K562 (cell line): ENCODE measurements at regions not wholly inside any gene's neighbourhood (a gene's known extent, or its start where the extent isn't known, plus 50 kb on each side); places are given as distances from the start of the nearest gene placed in this dataset.
A peak's percentile ranks its signal among the peaks of the same experiment; 100 is the strongest.

ENCODE experiments used
- CREM ChIP-seq: IDR thresholded peaks from 2 replicates; pipeline ENCODE4 v1.6.1; 2014; ENCODE audit warnings: antibody characterized with exemption, low read depth
- IFI16 ChIP-seq: fragments of 250-450 bp; sonication (Bioruptor Pico); IDR thresholded peaks from 2 replicates; pipeline ENCODE4 v2.1.2; 2022; ENCODE audit warnings: mild to moderate bottlenecking, inconsistent platforms
- PTBP1 ChIP-seq: fragments of 200-400 bp; formaldehyde crosslinking; IDR thresholded peaks from 2 replicates; pipeline ENCODE4 v1.6.1; 2017; ENCODE audit warnings: low read depth, low read length
- SMAD1 ChIP-seq: fragments of 150-350 bp; IDR thresholded peaks from 2 replicates; pipeline ENCODE4 v1.6.1; 2014; ENCODE audit warnings: low read length, low read depth; ENCODE audit not compliant: partially characterized antibody
- TEAD4 ChIP-seq, 2 experiments: sonication (generic) in 1 of 2; formaldehyde crosslinking in 1 of 2; IDR thresholded peaks; 2 replicates each; pipeline versions ENCODE4 v1.6.1 to v1.8.0; 2012 to 2022; ENCODE audit warnings: borderline replicate concordance in 1 of 2, inconsistent platforms in 1 of 2, low read length in 1 of 2, mild to moderate bottlenecking in 1 of 2, missing genetic modification reagents in 1 of 2
- ZBTB26 ChIP-seq: fragments of 450-650 bp; formaldehyde crosslinking; IDR thresholded peaks from 2 replicates; pipeline ENCODE4 v1.4.0; 2022; ENCODE audit warnings: missing genetic modification characterization
- TF ChIP-seq, protein P1 (sequence below): sonication (generic); formaldehyde crosslinking; IDR thresholded peaks from 2 replicates; pipeline ENCODE4 v1.8.0; 2022; ENCODE audit warnings: mild to moderate bottlenecking, missing genetic modification reagents, borderline replicate concordance
- TF ChIP-seq, protein P2 (sequence below): sonication (generic); formaldehyde crosslinking; IDR thresholded peaks from 2 replicates; pipeline ENCODE4 v1.5.0; 2020; ENCODE audit warnings: missing genetic modification reagents
- TF ChIP-seq, protein P3 (sequence below): fragments of 200-600 bp; sonication (generic); IDR thresholded peaks from one replicate; pipeline ENCODE4 v1.6.1; 2012; ENCODE audit warnings: mild to moderate bottlenecking, low read depth, low read length, inconsistent platforms

- TF ChIP-seq, protein P1, sequence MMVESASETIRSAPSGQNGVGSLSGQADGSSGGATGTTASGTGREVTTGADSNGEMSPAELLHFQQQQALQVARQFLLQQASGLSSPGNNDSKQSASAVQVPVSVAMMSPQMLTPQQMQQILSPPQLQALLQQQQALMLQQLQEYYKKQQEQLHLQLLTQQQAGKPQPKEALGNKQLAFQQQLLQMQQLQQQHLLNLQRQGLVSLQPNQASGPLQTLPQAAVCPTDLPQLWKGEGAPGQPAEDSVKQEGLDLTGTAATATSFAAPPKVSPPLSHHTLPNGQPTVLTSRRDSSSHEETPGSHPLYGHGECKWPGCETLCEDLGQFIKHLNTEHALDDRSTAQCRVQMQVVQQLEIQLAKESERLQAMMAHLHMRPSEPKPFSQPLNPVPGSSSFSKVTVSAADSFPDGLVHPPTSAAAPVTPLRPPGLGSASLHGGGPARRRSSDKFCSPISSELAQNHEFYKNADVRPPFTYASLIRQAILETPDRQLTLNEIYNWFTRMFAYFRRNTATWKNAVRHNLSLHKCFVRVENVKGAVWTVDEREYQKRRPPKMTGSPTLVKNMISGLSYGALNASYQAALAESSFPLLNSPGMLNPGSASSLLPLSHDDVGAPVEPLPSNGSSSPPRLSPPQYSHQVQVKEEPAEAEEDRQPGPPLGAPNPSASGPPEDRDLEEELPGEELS = peak; percentile 14; the same call in 1 of the 2 replicates
- TF ChIP-seq, protein P2, sequence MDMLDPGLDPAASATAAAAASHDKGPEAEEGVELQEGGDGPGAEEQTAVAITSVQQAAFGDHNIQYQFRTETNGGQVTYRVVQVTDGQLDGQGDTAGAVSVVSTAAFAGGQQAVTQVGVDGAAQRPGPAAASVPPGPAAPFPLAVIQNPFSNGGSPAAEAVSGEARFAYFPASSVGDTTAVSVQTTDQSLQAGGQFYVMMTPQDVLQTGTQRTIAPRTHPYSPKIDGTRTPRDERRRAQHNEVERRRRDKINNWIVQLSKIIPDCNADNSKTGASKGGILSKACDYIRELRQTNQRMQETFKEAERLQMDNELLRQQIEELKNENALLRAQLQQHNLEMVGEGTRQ (CRISPR knock-in tag) = peak; percentile 14; the same call in 1 of the 2 replicates
- TF ChIP-seq ZBTB26 (CRISPR knock-in tag) (no peak), SMAD1 (no peak), TEAD4 (IDR thresholded peaks at IDR 0.05; ENCODE audit: low read length) (no peak), TEAD4 (CRISPR knock-in tag; IDR thresholded peaks at IDR 0.05; ENCODE audit: borderline replicate concordance) (0 out of 2 replicates have a peak, but pooled peaks have one; percentile 77), CREM (peak; percentile 97), PTBP1 (peak; percentile 83; the same call in 1 of the 2 replicates), IFI16 (CRISPR knock-in tag) (no peak)
- TF ChIP-seq, protein P3, sequence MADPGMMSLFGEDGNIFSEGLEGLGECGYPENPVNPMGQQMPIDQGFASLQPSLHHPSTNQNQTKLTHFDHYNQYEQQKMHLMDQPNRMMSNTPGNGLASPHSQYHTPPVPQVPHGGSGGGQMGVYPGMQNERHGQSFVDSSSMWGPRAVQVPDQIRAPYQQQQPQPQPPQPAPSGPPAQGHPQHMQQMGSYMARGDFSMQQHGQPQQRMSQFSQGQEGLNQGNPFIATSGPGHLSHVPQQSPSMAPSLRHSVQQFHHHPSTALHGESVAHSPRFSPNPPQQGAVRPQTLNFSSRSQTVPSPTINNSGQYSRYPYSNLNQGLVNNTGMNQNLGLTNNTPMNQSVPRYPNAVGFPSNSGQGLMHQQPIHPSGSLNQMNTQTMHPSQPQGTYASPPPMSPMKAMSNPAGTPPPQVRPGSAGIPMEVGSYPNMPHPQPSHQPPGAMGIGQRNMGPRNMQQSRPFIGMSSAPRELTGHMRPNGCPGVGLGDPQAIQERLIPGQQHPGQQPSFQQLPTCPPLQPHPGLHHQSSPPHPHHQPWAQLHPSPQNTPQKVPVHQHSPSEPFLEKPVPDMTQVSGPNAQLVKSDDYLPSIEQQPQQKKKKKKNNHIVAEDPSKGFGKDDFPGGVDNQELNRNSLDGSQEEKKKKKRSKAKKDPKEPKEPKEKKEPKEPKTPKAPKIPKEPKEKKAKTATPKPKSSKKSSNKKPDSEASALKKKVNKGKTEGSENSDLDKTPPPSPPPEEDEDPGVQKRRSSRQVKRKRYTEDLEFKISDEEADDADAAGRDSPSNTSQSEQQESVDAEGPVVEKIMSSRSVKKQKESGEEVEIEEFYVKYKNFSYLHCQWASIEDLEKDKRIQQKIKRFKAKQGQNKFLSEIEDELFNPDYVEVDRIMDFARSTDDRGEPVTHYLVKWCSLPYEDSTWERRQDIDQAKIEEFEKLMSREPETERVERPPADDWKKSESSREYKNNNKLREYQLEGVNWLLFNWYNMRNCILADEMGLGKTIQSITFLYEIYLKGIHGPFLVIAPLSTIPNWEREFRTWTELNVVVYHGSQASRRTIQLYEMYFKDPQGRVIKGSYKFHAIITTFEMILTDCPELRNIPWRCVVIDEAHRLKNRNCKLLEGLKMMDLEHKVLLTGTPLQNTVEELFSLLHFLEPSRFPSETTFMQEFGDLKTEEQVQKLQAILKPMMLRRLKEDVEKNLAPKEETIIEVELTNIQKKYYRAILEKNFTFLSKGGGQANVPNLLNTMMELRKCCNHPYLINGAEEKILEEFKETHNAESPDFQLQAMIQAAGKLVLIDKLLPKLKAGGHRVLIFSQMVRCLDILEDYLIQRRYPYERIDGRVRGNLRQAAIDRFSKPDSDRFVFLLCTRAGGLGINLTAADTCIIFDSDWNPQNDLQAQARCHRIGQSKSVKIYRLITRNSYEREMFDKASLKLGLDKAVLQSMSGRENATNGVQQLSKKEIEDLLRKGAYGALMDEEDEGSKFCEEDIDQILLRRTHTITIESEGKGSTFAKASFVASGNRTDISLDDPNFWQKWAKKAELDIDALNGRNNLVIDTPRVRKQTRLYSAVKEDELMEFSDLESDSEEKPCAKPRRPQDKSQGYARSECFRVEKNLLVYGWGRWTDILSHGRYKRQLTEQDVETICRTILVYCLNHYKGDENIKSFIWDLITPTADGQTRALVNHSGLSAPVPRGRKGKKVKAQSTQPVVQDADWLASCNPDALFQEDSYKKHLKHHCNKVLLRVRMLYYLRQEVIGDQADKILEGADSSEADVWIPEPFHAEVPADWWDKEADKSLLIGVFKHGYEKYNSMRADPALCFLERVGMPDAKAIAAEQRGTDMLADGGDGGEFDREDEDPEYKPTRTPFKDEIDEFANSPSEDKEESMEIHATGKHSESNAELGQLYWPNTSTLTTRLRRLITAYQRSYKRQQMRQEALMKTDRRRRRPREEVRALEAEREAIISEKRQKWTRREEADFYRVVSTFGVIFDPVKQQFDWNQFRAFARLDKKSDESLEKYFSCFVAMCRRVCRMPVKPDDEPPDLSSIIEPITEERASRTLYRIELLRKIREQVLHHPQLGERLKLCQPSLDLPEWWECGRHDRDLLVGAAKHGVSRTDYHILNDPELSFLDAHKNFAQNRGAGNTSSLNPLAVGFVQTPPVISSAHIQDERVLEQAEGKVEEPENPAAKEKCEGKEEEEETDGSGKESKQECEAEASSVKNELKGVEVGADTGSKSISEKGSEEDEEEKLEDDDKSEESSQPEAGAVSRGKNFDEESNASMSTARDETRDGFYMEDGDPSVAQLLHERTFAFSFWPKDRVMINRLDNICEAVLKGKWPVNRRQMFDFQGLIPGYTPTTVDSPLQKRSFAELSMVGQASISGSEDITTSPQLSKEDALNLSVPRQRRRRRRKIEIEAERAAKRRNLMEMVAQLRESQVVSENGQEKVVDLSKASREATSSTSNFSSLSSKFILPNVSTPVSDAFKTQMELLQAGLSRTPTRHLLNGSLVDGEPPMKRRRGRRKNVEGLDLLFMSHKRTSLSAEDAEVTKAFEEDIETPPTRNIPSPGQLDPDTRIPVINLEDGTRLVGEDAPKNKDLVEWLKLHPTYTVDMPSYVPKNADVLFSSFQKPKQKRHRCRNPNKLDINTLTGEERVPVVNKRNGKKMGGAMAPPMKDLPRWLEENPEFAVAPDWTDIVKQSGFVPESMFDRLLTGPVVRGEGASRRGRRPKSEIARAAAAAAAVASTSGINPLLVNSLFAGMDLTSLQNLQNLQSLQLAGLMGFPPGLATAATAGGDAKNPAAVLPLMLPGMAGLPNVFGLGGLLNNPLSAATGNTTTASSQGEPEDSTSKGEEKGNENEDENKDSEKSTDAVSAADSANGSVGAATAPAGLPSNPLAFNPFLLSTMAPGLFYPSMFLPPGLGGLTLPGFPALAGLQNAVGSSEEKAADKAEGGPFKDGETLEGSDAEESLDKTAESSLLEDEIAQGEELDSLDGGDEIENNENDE = no peak
Observed at GRCh38 chr1:212558693-212559480, 49.7 kb upstream of the ATF3 start (continued).
